Glutamatergic neuron (in vitro differentiated cells): ENCODE measurements at regions not wholly inside any gene's neighbourhood (a gene's known extent, or its start where the extent isn't known, plus 50 kb on each side); places are given as distances from the start of the nearest gene placed in this dataset.

Source experiments
- DNase-seq: peaks from one replicate; pipeline ENCODE4 v3.0.0; 2022
- H3K27ac Mint-ChIP-seq: one replicate; pipeline ENCODE4 v1.8.0; 2020; ENCODE audit warnings: mild to moderate bottlenecking, mixed read lengths, inconsistent platforms; ENCODE audit not compliant: unreplicated experiment
- H3K27me3 Mint-ChIP-seq: one replicate; pipeline ENCODE4 v1.8.0; 2020; ENCODE audit warnings: mild to moderate bottlenecking, moderate library complexity, mixed read lengths, inconsistent platforms; ENCODE audit not compliant: unreplicated experiment
- H3K36me3 Mint-ChIP-seq: one replicate; pipeline ENCODE4 v1.8.0; 2020; ENCODE audit warnings: mild to moderate bottlenecking, mixed read lengths, inconsistent platforms; ENCODE audit not compliant: unreplicated experiment
- H3K4me1 Mint-ChIP-seq: one replicate; pipeline ENCODE4 v1.8.0; 2020; ENCODE audit warnings: mild to moderate bottlenecking, low read depth, mixed read lengths, inconsistent platforms; ENCODE audit not compliant: unreplicated experiment
- H3K4me3 Mint-ChIP-seq: one replicate; pipeline ENCODE4 v1.8.0; 2020; ENCODE audit warnings: mild to moderate bottlenecking, mixed read lengths, inconsistent platforms; ENCODE audit not compliant: unreplicated experiment
- H3K9me3 Mint-ChIP-seq: one replicate; pipeline ENCODE4 v1.8.0; 2020; ENCODE audit warnings: mild to moderate bottlenecking, moderate library complexity, mixed read lengths, inconsistent platforms; ENCODE audit not compliant: unreplicated experiment
- CTCF ChIP-seq: fragments of 200-600 bp; sonication (generic); IDR thresholded peaks from one replicate; pipeline ENCODE4 v1.5.0; 2021; ENCODE audit not compliant: partially characterized antibody, unreplicated experiment

- no peak for TF ChIP-seq CTCF
- no peak for DNase-seq
- Mint-ChIP-seq H3K27me3 (no peaks in the 10 kb centered on the region), H3K4me3 (no peak overlapping the region), H3K9me3 (no peaks in the 10 kb centered on the region), H3K27ac (no peak overlapping the region), H3K4me1 (peaks cover 8% of the 10 kb centered on the region), H3K36me3 (no peaks in the 10 kb centered on the region)
Observed at GRCh38 chr5:68641211-68641610, 425.7 kb downstream of the PIK3R1 start.

GRCh38 chr5:68643064-68643463, 427.5 kb downstream of the PIK3R1 start:
- no peak overlapping the region for H3K4me3 Mint-ChIP-seq
- H3K4me1 Mint-ChIP-seq: peaks cover 8% of the 10 kb centered on the region
- H3K9me3 Mint-ChIP-seq: no peaks in the 10 kb centered on the region
- TF ChIP-seq CTCF: no peak
- no peak for DNase-seq
- no peaks in the 10 kb centered on the region for H3K36me3 Mint-ChIP-seq
- H3K27me3 Mint-ChIP-seq: no peaks in the 10 kb centered on the region
- H3K27ac Mint-ChIP-seq: peak overlapping the region; percentile 4

- Mint-ChIP-seq H3K27me3 (no peaks in the 10 kb centered on the region), H3K36me3 (no peaks in the 10 kb centered on the region), H3K27ac (no peak overlapping the region), H3K4me1 (peaks cover 8% of the 10 kb centered on the region), H3K4me3 (no peak overlapping the region), H3K9me3 (no peaks in the 10 kb centered on the region)
- no peak for DNase-seq
- TF ChIP-seq CTCF: no peak
Observed at GRCh38 chr5:68644971-68645370, 429.4 kb downstream of the PIK3R1 start.

DNA sequence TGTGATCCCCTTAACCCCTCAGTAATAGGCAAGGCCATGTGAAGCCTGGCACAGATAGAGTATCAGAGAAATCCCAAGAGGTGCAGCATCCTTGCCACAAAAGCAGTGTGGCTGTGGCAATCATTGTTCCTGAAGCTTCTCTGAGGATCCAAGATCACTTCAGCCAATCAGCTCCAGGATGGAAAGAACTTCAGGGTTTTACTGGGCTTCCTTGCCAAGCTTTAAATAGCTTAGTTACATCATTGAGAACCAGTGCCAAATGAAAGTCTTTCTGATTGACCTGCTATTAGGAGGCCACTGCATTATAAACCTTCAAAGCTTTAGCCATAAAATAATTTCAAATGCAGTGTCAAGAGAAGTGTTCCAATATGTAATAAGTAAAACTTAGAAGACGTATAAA, 430.6 kb downstream of the PIK3R1 start:
- Mint-ChIP-seq H3K27ac (no peak overlapping the region), H3K4me3 (no peak overlapping the region), H3K36me3 (no peaks in the 10 kb centered on the region), H3K4me1 (peaks cover 8% of the 10 kb centered on the region), H3K9me3 (no peaks in the 10 kb centered on the region), H3K27me3 (no peaks in the 10 kb centered on the region)
- TF ChIP-seq CTCF: no peak
- DNase-seq: no peak

DNA sequence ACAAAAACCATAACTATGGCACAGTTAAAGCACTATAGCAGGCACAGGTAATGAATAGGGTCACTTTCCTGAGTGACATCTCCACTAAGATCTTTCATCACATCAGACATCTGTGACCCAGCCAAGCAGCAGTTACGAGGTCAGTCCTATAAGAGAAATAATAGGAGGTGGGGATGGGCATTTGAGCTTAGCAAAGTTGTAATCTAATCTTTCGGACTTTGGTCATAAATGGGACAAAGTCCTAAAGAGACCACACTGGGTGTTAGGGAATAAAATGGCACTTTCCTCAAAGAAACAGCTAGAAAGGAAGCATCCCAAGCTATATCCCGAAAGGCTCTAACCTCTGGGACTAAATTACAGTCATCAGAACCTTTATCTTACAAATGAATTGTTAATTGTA, 432.2 kb downstream of the PIK3R1 start:
- H3K4me1 Mint-ChIP-seq: peaks cover 7% of the 10 kb centered on the region
- H3K27ac Mint-ChIP-seq: no peak overlapping the region
- no peaks in the 10 kb centered on the region for H3K36me3 Mint-ChIP-seq
- TF ChIP-seq CTCF: no peak
- H3K9me3 Mint-ChIP-seq: no peaks in the 10 kb centered on the region
- DNase-seq: no peak
- H3K27me3 Mint-ChIP-seq: no peaks in the 10 kb centered on the region
- H3K4me3 Mint-ChIP-seq: no peak overlapping the region
